Gastroesophageal sphincter (tissue), 4 donors: ENCODE measurements at regions not wholly inside any gene's neighbourhood (a gene's known extent, or its start where the extent isn't known, plus 50 kb on each side); places are given as distances from the start of the nearest gene placed in this dataset.

Experiments used
- ATAC-seq: fragments of 150-250 bp; one replicate; pipeline ENCODE4 v1.9.1; 2016; ENCODE audit warnings: mild to moderate bottlenecking, moderate library complexity
- H3K27ac ChIP-seq, 4 donors: fragments of 200-600 bp; sonication (generic) in 3 of 4; 1 replicate in 3 of 4; 2 replicates in 1 of 4; pipeline ENCODE4 v1.5.1; 2016 to 2019
- H3K27me3 ChIP-seq: fragments of 200-600 bp; sonication (generic); one replicate; pipeline ENCODE4 v1.5.1; 2019
- H3K36me3 ChIP-seq, 2 donors: fragments of 200-600 bp; sonication (generic); one replicate each; pipeline ENCODE4 v1.5.1; 2019; ENCODE audit warnings: control low read depth in 1 of 2
- H3K4me1 ChIP-seq, 3 donors: fragments of 200-600 bp; sonication (generic); 1 replicate in 2 of 3; 2 replicates in 1 of 3; pipeline ENCODE4 v1.5.1; 2016 to 2019; ENCODE audit warnings: control low read depth in 2 of 3
- H3K4me3 ChIP-seq, 2 donors: fragments of 200-600 bp; sonication (generic); one replicate each; pipeline ENCODE4 v1.5.1; 2019; ENCODE audit warnings: mild to moderate bottlenecking in 1 of 2, moderate library complexity in 1 of 2
- H3K9me3 ChIP-seq, 3 donors: fragments of 200-600 bp; sonication (generic); one replicate each; pipeline ENCODE4 v1.5.1; 2017 to 2019; ENCODE audit warnings: control low read depth in 2 of 3
- CTCF ChIP-seq, 4 experiments: fragments of 200-600 bp in 2 of 4; fragments of 450-650 bp in 2 of 4; sonication (generic) in 1 of 4; IDR thresholded peaks; one replicate each; pipeline ENCODE4 v1.5.1; 2017 to 2019; ENCODE audit warnings: antibody characterized with exemption in 4 of 4, mild to moderate bottlenecking in 2 of 4, moderate library complexity in 2 of 4
- EP300 ChIP-seq: sonication (generic); formaldehyde crosslinking; IDR thresholded peaks from one replicate; pipeline ENCODE4 v1.6.1; 2017; ENCODE audit warnings: antibody characterized with exemption, mild to moderate bottlenecking
- POLR2A ChIP-seq, 2 donors: fragments of 450-650 bp; IDR thresholded peaks; one replicate each; pipeline ENCODE4 v1.6.1; 2017; ENCODE audit warnings: antibody characterized with exemption in 2 of 2, mild to moderate bottlenecking in 2 of 2, moderate library complexity in 1 of 2
- POLR2AphosphoS5 ChIP-seq: sonication (generic); formaldehyde crosslinking; IDR thresholded peaks from one replicate; pipeline ENCODE4 v1.6.1; 2017; ENCODE audit warnings: antibody characterized with exemption
- WGBS, 2 donors: methylation state at CpG; one replicate each; pipeline ENCODE4 v1.1.5; 2018; ENCODE audit warnings: low coverage in 1 of 2; 5-methylcytosine and 5-hydroxymethylcytosine counted together

GRCh38 chr2:457792-458424, 170.0 kb upstream of the ALKAL2 start:
- Histone ChIP-seq H3K27me3 (peaks cover 37% of the 10 kb centered on the region), H3K4me1 (no peaks in the 10 kb centered on the region), H3K9me3 (no peaks in the 10 kb centered on the region), H3K4me3 (no peak overlapping the region), H3K36me3 (no peaks in the 10 kb centered on the region), H3K27ac (no peak overlapping the region)
- WGBS, 2 donors = 60 to 78% methylated on average over 8 of the region's 8 CpGs
- no peak for TF ChIP-seq EP300
- ATAC-seq = no peak

GRCh38 chr2:457262-457661, 169.4 kb upstream of the ALKAL2 start:
- H3K36me3 ChIP-seq = no peaks in the 10 kb centered on the region
- H3K27ac ChIP-seq = no peak overlapping the region
- no peaks in the 10 kb centered on the region for H3K9me3 ChIP-seq
- WGBS, 2 donors = 50 to 83% methylated on average over 1 of the region's 1 CpG
- peaks cover 39% of the 10 kb centered on the region for H3K27me3 ChIP-seq
- no peaks in the 10 kb centered on the region for H3K4me1 ChIP-seq
- ATAC-seq = no peak
- TF ChIP-seq POLR2AphosphoS5 = no peak
- no peak overlapping the region for H3K4me3 ChIP-seq

GRCh38 chr2:455913-456312, 168.0 kb upstream of the ALKAL2 start:
- no peak overlapping the region for H3K27ac ChIP-seq
- no peak overlapping the region for H3K4me3 ChIP-seq
- 80 to 83% methylated on average over 2 of the region's 2 CpGs for WGBS, 2 donors
- H3K36me3 ChIP-seq = no peaks in the 10 kb centered on the region
- H3K27me3 ChIP-seq = peaks cover 35% of the 10 kb centered on the region
- no peak for TF ChIP-seq EP300
- no peak for TF ChIP-seq POLR2AphosphoS5
- no peak for TF ChIP-seq CTCF (IDR thresholded peaks at IDR 0.05)
- TF ChIP-seq POLR2A (IDR thresholded peaks at IDR 0.05) = no peak
- H3K4me1 ChIP-seq = no peaks in the 10 kb centered on the region
- no peaks in the 10 kb centered on the region for H3K9me3 ChIP-seq
- ATAC-seq = no peak

GRCh38 chr2:455015-455705, 167.3 kb upstream of the ALKAL2 start:
- no peak for ATAC-seq
- no peaks in the 10 kb centered on the region for H3K4me1 ChIP-seq
- no peak overlapping the region for H3K27ac ChIP-seq
- WGBS, 2 donors = 57 to 59% methylated on average over 5 to 6 of the region's 17 CpGs
- no peaks in the 10 kb centered on the region for H3K9me3 ChIP-seq
- H3K4me3 ChIP-seq = no peak overlapping the region
- no peak for TF ChIP-seq POLR2A (IDR thresholded peaks at IDR 0.05)
- no peak for TF ChIP-seq CTCF (IDR thresholded peaks at IDR 0.05)
- TF ChIP-seq POLR2AphosphoS5 = no peak
- no peak for TF ChIP-seq EP300
- H3K27me3 ChIP-seq = peaks cover 33% of the 10 kb centered on the region
- H3K36me3 ChIP-seq = no peaks in the 10 kb centered on the region

GRCh38 chr2:453132-453531, 165.2 kb upstream of the ALKAL2 start:
- WGBS, 2 donors = 68 to 81% methylated on average over 5 to 8 of the region's 11 CpGs
- no peak overlapping the region for H3K4me3 ChIP-seq

More at GRCh38 chr2:453132-453531, 165.2 kb upstream of the ALKAL2 start:
- no peak for ATAC-seq
- H3K27me3 ChIP-seq = peaks cover 33% of the 10 kb centered on the region
- no peak for TF ChIP-seq POLR2AphosphoS5
- TF ChIP-seq POLR2A (IDR thresholded peaks at IDR 0.05) = no peak
- no peak for TF ChIP-seq CTCF (IDR thresholded peaks at IDR 0.05)
- no peak for TF ChIP-seq EP300
- H3K4me1 ChIP-seq = no peaks in the 10 kb centered on the region
- no peaks in the 10 kb centered on the region for H3K36me3 ChIP-seq
- H3K27ac ChIP-seq = no peak overlapping the region
- H3K9me3 ChIP-seq = no peaks in the 10 kb centered on the region
